Astrocyte (in vitro differentiated cells and primary cell): ENCODE measurements at regions not wholly inside any gene's neighbourhood (a gene's known extent, or its start where the extent isn't known, plus 50 kb on each side); places are given as distances from the start of the nearest gene placed in this dataset.

Experiments used
- DNase-seq: peaks from one replicate; pipeline ENCODE4 v3.0.0-alpha.2; 2010; ENCODE audit warnings: low read depth
- FAIRE-seq: peaks from 2 replicates; lab custom pipeline; 2011; peaks lifted over from hg19 to GRCh38; lab: Jason Lieb, UNC
- H2AFZ ChIP-seq: 2 replicates; pipeline ENCODE4 v1.6.0; 2012; ENCODE audit warnings: low read depth, low read length, inconsistent platforms
- H3K27ac ChIP-seq: 2 replicates; pipeline ENCODE4 v1.5.1; 2011; ENCODE audit warnings: low read depth, low read length, inconsistent platforms
- H3K27me3 ChIP-seq: 2 replicates; pipeline ENCODE4 v1.6.0; 2011; ENCODE audit warnings: low read length, inconsistent platforms; ENCODE audit not compliant: insufficient read depth
- H3K36me3 ChIP-seq: 2 replicates; pipeline ENCODE4 v1.5.1; 2011; ENCODE audit warnings: low read length, inconsistent platforms; ENCODE audit not compliant: insufficient read depth
- H3K4me1 ChIP-seq: 2 replicates; pipeline ENCODE4 v1.5.1; 2011; ENCODE audit warnings: low read length, inconsistent platforms; ENCODE audit not compliant: insufficient read depth
- H3K4me2 ChIP-seq: 2 replicates; pipeline ENCODE4 v1.6.0; 2012; ENCODE audit warnings: low read length, inconsistent platforms
- H3K4me3 ChIP-seq: 2 replicates; pipeline ENCODE4 v1.5.1; 2011; ENCODE audit warnings: low read depth, mild to moderate bottlenecking, low read length, inconsistent platforms; ENCODE audit not compliant: insufficient read depth
- H3K79me2 ChIP-seq: 2 replicates; pipeline ENCODE4 v1.6.0; 2012; ENCODE audit warnings: mild to moderate bottlenecking, low read length, inconsistent platforms; ENCODE audit not compliant: insufficient read depth
- H3K9ac ChIP-seq: 2 replicates; pipeline ENCODE4 v1.6.0; 2012; ENCODE audit warnings: mild to moderate bottlenecking, low read length, inconsistent platforms
- H3K9me3 ChIP-seq: 2 replicates; pipeline ENCODE4 v1.5.1; 2012; ENCODE audit warnings: low read depth, mild to moderate bottlenecking, low read length, inconsistent platforms; ENCODE audit not compliant: insufficient read depth
- H4K20me1 ChIP-seq: 2 replicates; pipeline ENCODE4 v1.6.0; 2012; ENCODE audit warnings: low read length, inconsistent platforms; ENCODE audit not compliant: insufficient read depth
- H3K27ac Mint-ChIP-seq: one replicate; pipeline ENCODE4 v1.8.0; 2021; ENCODE audit warnings: mild to moderate bottlenecking, mixed read lengths; ENCODE audit not compliant: unreplicated experiment
- H3K27me3 Mint-ChIP-seq: one replicate; pipeline ENCODE4 v1.8.0; 2021; ENCODE audit warnings: low read depth, mixed read lengths; ENCODE audit not compliant: unreplicated experiment
- H3K36me3 Mint-ChIP-seq: one replicate; pipeline ENCODE4 v1.8.0; 2021; ENCODE audit warnings: low read depth, mixed read lengths; ENCODE audit not compliant: unreplicated experiment
- H3K4me1 Mint-ChIP-seq: one replicate; pipeline ENCODE4 v1.8.0; 2021; ENCODE audit warnings: low read depth, mixed read lengths; ENCODE audit not compliant: unreplicated experiment
- H3K4me3 Mint-ChIP-seq: one replicate; pipeline ENCODE4 v1.8.0; 2021; ENCODE audit warnings: mild to moderate bottlenecking, moderate library complexity, mixed read lengths; ENCODE audit not compliant: unreplicated experiment
- H3K9me3 Mint-ChIP-seq: one replicate; pipeline ENCODE4 v1.8.0; 2021; ENCODE audit warnings: mild to moderate bottlenecking, mixed read lengths; ENCODE audit not compliant: unreplicated experiment
- EZH2 ChIP-seq: IDR thresholded peaks from 2 replicates; pipeline ENCODE4 v1.6.1; 2012; ENCODE audit warnings: mild to moderate bottlenecking, low read length, inconsistent platforms; ENCODE audit not compliant: insufficient read depth
- TF ChIP-seq, protein P1 (sequence below): IDR thresholded peaks from 2 replicates; pipeline ENCODE4 v1.5.1; 2011; ENCODE audit warnings: low read depth, mild to moderate bottlenecking, inconsistent platforms, low read length, moderate library complexity; ENCODE audit not compliant: insufficient read depth

DNA sequence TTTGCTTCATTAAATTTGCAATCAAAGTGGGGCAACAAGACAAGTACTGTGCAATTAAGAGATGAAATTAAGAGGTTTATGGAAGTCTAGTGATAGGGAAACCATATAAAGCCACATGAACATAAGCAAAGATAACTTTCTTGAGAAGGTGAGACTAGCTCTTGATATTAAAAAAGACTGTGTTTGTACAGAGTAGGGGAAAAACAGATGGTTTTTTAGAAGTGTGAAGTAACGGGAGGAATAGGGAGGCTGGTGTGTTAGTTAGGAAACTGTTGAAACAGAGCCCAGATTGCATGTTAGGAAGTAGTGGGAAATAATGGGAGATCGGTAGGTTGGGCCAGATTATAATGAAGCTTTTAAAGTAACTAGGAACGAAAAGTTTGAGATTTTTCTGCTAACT is 149.8 kb upstream of the FREM2 start:
- H3K4me3 ChIP-seq, result no peak overlapping the region
- H4K20me1 ChIP-seq, result no peaks in the 10 kb centered on the region
- H3K27me3 Mint-ChIP-seq, result no peaks in the 10 kb centered on the region
- H3K27ac Mint-ChIP-seq, result no peak overlapping the region
- FAIRE-seq (no peak), DNase-seq (no peak)
- no peaks in the 10 kb centered on the region for H3K36me3 Mint-ChIP-seq
- no peak overlapping the region for H2AFZ ChIP-seq
- H3K36me3 ChIP-seq, result no peaks in the 10 kb centered on the region
- no peaks in the 10 kb centered on the region for H3K79me2 ChIP-seq
- no peaks in the 10 kb centered on the region for H3K9me3 ChIP-seq
- no peak overlapping the region for H3K4me3 Mint-ChIP-seq
- H3K4me2 ChIP-seq, result no peak overlapping the region
- peaks cover 2% of the 10 kb centered on the region for H3K4me1 Mint-ChIP-seq
- TF ChIP-seq EZH2, result no peak
- TF ChIP-seq, protein P1, sequence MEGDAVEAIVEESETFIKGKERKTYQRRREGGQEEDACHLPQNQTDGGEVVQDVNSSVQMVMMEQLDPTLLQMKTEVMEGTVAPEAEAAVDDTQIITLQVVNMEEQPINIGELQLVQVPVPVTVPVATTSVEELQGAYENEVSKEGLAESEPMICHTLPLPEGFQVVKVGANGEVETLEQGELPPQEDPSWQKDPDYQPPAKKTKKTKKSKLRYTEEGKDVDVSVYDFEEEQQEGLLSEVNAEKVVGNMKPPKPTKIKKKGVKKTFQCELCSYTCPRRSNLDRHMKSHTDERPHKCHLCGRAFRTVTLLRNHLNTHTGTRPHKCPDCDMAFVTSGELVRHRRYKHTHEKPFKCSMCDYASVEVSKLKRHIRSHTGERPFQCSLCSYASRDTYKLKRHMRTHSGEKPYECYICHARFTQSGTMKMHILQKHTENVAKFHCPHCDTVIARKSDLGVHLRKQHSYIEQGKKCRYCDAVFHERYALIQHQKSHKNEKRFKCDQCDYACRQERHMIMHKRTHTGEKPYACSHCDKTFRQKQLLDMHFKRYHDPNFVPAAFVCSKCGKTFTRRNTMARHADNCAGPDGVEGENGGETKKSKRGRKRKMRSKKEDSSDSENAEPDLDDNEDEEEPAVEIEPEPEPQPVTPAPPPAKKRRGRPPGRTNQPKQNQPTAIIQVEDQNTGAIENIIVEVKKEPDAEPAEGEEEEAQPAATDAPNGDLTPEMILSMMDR, result no peak
- H3K4me1 ChIP-seq, result no peaks in the 10 kb centered on the region
- no peaks in the 10 kb centered on the region for H3K9me3 Mint-ChIP-seq
- H3K27me3 ChIP-seq, result no peaks in the 10 kb centered on the region
- H3K27ac ChIP-seq, result no peak overlapping the region
- H3K9ac ChIP-seq, result no peak overlapping the region

DNA sequence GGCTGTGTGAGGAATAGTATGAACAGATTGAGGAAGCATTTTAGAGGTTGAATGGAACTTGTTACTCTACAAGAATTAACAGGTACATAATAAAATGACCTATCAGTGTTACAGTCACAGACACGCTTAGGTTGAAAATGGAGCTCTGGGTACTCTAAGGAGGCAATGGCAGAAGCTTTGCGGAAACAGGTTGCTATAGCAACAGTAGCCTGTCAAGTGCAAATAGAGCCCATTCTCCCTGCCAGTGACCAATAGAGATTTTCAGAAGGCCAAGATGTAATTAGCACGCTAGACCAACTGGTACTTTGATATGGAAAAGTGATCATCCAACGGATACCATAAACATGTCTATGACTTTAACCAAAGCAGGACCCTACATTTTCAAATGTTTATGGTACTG is 148.5 kb upstream of the FREM2 start:
- Mint-ChIP-seq H3K4me1 (peaks cover 15% of the 10 kb centered on the region), H3K36me3 (no peaks in the 10 kb centered on the region), H3K27me3 (no peaks in the 10 kb centered on the region), H3K4me3 (no peak overlapping the region), H3K27ac (no peak overlapping the region), H3K9me3 (no peaks in the 10 kb centered on the region)
- Histone ChIP-seq H3K4me1 (no peaks in the 10 kb centered on the region), H3K4me2 (no peak overlapping the region), H3K9me3 (no peaks in the 10 kb centered on the region), H3K36me3 (no peaks in the 10 kb centered on the region), H2AFZ (no peak overlapping the region), H3K9ac (no peak overlapping the region), H3K79me2 (no peaks in the 10 kb centered on the region), H3K27me3 (no peaks in the 10 kb centered on the region), H3K27ac (no peak overlapping the region), H4K20me1 (no peaks in the 10 kb centered on the region), H3K4me3 (no peak overlapping the region)
- DNase-seq (no peak), FAIRE-seq (no peak)
- TF ChIP-seq, protein P1, result no peak
- no peak for TF ChIP-seq EZH2

- DNase-seq (no peak), FAIRE-seq (no peak)
- Histone ChIP-seq H3K9me3 (no peaks in the 10 kb centered on the region), H3K27ac (no peak overlapping the region), H4K20me1 (no peaks in the 10 kb centered on the region), H3K4me2 (no peak overlapping the region), H3K79me2 (no peaks in the 10 kb centered on the region), H3K4me1 (no peaks in the 10 kb centered on the region), H3K36me3 (no peaks in the 10 kb centered on the region), H3K4me3 (no peak overlapping the region), H3K9ac (no peak overlapping the region), H2AFZ (no peak overlapping the region), H3K27me3 (no peaks in the 10 kb centered on the region)
- no peaks in the 10 kb centered on the region for H3K36me3 Mint-ChIP-seq
- no peak overlapping the region for H3K27ac Mint-ChIP-seq
- no peak for TF ChIP-seq EZH2
- TF ChIP-seq, protein P1, result no peak
- H3K4me3 Mint-ChIP-seq, result no peak overlapping the region
- H3K9me3 Mint-ChIP-seq, result no peaks in the 10 kb centered on the region
- H3K4me1 Mint-ChIP-seq, result peaks cover 25% of the 10 kb centered on the region
- no peaks in the 10 kb centered on the region for H3K27me3 Mint-ChIP-seq
Observed at GRCh38 chr13:38539632-38540031, 147.2 kb upstream of the FREM2 start.
